H1 (cell line): ENCODE measurements at regions not wholly inside any gene's neighbourhood (a gene's known extent, or its start where the extent isn't known, plus 50 kb on each side); places are given as distances from the start of the nearest gene placed in this dataset.

Experiments used
- ATF3 ChIP-seq: IDR thresholded peaks from 2 replicates; pipeline ENCODE4 v1.6.1; 2011; ENCODE audit warnings: low read depth, mild to moderate bottlenecking, low read length; ENCODE audit not compliant: insufficient read depth
- EP300 ChIP-seq, 2 experiments: IDR thresholded peaks; 1 replicate in 1 of 2; 2 replicates in 1 of 2; pipeline ENCODE4 v1.6.1; 2011 to 2012; ENCODE audit warnings: low read depth in 2 of 2, low read length in 2 of 2, mild to moderate bottlenecking in 2 of 2, borderline replicate concordance in 1 of 2, inconsistent platforms in 1 of 2, moderate library complexity in 1 of 2
- GABPA ChIP-seq: IDR thresholded peaks from 2 replicates; pipeline ENCODE4 v1.6.1; 2011; ENCODE audit warnings: mild to moderate bottlenecking, low read length, moderate library complexity, borderline replicate concordance; ENCODE audit not compliant: insufficient read depth
- HDAC2 ChIP-seq, 2 experiments: fragments of 300-600 bp in 1 of 2; sonication (generic) in 1 of 2; IDR thresholded peaks; 2 replicates each; pipeline ENCODE4 v1.6.1; 2011 to 2012; ENCODE audit warnings: low read depth in 2 of 2, low read length in 2 of 2, mild to moderate bottlenecking in 2 of 2, moderate library complexity in 2 of 2, borderline replicate concordance in 1 of 2, inconsistent platforms in 1 of 2
- TF ChIP-seq, protein P1 (sequence below): IDR thresholded peaks from 2 replicates; pipeline ENCODE4 v1.6.1; 2012; ENCODE audit warnings: low read length, inconsistent platforms
- TF ChIP-seq, protein P2 (sequence below): fragments of 300-600 bp; sonication (generic); IDR thresholded peaks from 2 replicates; pipeline ENCODE4 v1.7.1; 2012; ENCODE audit warnings: low read length, moderate library complexity, mild to moderate bottlenecking, inconsistent platforms; ENCODE audit not compliant: insufficient replicate concordance

GRCh38 chr18:47750889-47751423 is 179.5 kb downstream of the SMAD2 start (continued):
- TF ChIP-seq, protein P1, sequence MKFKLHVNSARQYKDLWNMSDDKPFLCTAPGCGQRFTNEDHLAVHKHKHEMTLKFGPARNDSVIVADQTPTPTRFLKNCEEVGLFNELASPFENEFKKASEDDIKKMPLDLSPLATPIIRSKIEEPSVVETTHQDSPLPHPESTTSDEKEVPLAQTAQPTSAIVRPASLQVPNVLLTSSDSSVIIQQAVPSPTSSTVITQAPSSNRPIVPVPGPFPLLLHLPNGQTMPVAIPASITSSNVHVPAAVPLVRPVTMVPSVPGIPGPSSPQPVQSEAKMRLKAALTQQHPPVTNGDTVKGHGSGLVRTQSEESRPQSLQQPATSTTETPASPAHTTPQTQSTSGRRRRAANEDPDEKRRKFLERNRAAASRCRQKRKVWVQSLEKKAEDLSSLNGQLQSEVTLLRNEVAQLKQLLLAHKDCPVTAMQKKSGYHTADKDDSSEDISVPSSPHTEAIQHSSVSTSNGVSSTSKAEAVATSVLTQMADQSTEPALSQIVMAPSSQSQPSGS: no peak
- TF ChIP-seq ATF3 (no peak), GABPA (no peak), EP300 (IDR thresholded peaks at IDR 0.05; ENCODE audit: borderline replicate concordance in 1 of 2, low read depth in 2 of 2, low read length in 2 of 2) (no peak), HDAC2 (IDR thresholded peaks at IDR 0.05; ENCODE audit: borderline replicate concordance in 1 of 2, low read depth in 2 of 2, low read length in 2 of 2) (no peak)
- TF ChIP-seq, protein P2, sequence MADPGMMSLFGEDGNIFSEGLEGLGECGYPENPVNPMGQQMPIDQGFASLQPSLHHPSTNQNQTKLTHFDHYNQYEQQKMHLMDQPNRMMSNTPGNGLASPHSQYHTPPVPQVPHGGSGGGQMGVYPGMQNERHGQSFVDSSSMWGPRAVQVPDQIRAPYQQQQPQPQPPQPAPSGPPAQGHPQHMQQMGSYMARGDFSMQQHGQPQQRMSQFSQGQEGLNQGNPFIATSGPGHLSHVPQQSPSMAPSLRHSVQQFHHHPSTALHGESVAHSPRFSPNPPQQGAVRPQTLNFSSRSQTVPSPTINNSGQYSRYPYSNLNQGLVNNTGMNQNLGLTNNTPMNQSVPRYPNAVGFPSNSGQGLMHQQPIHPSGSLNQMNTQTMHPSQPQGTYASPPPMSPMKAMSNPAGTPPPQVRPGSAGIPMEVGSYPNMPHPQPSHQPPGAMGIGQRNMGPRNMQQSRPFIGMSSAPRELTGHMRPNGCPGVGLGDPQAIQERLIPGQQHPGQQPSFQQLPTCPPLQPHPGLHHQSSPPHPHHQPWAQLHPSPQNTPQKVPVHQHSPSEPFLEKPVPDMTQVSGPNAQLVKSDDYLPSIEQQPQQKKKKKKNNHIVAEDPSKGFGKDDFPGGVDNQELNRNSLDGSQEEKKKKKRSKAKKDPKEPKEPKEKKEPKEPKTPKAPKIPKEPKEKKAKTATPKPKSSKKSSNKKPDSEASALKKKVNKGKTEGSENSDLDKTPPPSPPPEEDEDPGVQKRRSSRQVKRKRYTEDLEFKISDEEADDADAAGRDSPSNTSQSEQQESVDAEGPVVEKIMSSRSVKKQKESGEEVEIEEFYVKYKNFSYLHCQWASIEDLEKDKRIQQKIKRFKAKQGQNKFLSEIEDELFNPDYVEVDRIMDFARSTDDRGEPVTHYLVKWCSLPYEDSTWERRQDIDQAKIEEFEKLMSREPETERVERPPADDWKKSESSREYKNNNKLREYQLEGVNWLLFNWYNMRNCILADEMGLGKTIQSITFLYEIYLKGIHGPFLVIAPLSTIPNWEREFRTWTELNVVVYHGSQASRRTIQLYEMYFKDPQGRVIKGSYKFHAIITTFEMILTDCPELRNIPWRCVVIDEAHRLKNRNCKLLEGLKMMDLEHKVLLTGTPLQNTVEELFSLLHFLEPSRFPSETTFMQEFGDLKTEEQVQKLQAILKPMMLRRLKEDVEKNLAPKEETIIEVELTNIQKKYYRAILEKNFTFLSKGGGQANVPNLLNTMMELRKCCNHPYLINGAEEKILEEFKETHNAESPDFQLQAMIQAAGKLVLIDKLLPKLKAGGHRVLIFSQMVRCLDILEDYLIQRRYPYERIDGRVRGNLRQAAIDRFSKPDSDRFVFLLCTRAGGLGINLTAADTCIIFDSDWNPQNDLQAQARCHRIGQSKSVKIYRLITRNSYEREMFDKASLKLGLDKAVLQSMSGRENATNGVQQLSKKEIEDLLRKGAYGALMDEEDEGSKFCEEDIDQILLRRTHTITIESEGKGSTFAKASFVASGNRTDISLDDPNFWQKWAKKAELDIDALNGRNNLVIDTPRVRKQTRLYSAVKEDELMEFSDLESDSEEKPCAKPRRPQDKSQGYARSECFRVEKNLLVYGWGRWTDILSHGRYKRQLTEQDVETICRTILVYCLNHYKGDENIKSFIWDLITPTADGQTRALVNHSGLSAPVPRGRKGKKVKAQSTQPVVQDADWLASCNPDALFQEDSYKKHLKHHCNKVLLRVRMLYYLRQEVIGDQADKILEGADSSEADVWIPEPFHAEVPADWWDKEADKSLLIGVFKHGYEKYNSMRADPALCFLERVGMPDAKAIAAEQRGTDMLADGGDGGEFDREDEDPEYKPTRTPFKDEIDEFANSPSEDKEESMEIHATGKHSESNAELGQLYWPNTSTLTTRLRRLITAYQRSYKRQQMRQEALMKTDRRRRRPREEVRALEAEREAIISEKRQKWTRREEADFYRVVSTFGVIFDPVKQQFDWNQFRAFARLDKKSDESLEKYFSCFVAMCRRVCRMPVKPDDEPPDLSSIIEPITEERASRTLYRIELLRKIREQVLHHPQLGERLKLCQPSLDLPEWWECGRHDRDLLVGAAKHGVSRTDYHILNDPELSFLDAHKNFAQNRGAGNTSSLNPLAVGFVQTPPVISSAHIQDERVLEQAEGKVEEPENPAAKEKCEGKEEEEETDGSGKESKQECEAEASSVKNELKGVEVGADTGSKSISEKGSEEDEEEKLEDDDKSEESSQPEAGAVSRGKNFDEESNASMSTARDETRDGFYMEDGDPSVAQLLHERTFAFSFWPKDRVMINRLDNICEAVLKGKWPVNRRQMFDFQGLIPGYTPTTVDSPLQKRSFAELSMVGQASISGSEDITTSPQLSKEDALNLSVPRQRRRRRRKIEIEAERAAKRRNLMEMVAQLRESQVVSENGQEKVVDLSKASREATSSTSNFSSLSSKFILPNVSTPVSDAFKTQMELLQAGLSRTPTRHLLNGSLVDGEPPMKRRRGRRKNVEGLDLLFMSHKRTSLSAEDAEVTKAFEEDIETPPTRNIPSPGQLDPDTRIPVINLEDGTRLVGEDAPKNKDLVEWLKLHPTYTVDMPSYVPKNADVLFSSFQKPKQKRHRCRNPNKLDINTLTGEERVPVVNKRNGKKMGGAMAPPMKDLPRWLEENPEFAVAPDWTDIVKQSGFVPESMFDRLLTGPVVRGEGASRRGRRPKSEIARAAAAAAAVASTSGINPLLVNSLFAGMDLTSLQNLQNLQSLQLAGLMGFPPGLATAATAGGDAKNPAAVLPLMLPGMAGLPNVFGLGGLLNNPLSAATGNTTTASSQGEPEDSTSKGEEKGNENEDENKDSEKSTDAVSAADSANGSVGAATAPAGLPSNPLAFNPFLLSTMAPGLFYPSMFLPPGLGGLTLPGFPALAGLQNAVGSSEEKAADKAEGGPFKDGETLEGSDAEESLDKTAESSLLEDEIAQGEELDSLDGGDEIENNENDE: no peak
